Sigmoid colon (tissue), 4 donors: ENCODE measurements at regions not wholly inside any gene's neighbourhood (a gene's known extent, or its start where the extent isn't known, plus 50 kb on each side); places are given as distances from the start of the nearest gene placed in this dataset.

Source experiments
- CTCF ChIP-seq, 4 experiments: fragments of 450-650 bp in 3 of 4; fragments of 200-600 bp in 1 of 4; IDR thresholded peaks; one replicate each; pipeline ENCODE4 v1.5.1; 2016 to 2019; ENCODE audit warnings: antibody characterized with exemption in 4 of 4, mild to moderate bottlenecking in 3 of 4, moderate library complexity in 2 of 4
- EP300 ChIP-seq, 4 donors: sonication (generic); formaldehyde crosslinking; IDR thresholded peaks; one replicate each; pipeline ENCODE4 v1.6.1; 2017; ENCODE audit warnings: antibody characterized with exemption in 4 of 4
- POLR2A ChIP-seq, 2 donors: fragments of 450-650 bp; IDR thresholded peaks; one replicate each; pipeline ENCODE4 v1.6.1; 2016; ENCODE audit warnings: antibody characterized with exemption in 2 of 2, mild to moderate bottlenecking in 2 of 2, moderate library complexity in 2 of 2
- POLR2AphosphoS5 ChIP-seq, 4 donors: sonication (generic); formaldehyde crosslinking; IDR thresholded peaks; one replicate each; pipeline ENCODE4 v1.6.1; 2017; ENCODE audit warnings: antibody characterized with exemption in 4 of 4

GRCh38 chr9:1759009-1759408, 256.1 kb upstream of the SMARCA2 start:
- TF ChIP-seq CTCF (IDR thresholded peaks at IDR 0.05) = no peak
- TF ChIP-seq POLR2A (IDR thresholded peaks at IDR 0.05) = no peak
- TF ChIP-seq POLR2AphosphoS5 (IDR thresholded peaks at IDR 0.05) = no peak
- TF ChIP-seq EP300 (IDR thresholded peaks at IDR 0.05) = no peak
